T-helper 22 cell (primary cell): ENCODE measurements at regions not wholly inside any gene's neighbourhood (a gene's known extent, or its start where the extent isn't known, plus 50 kb on each side); places are given as distances from the start of the nearest gene placed in this dataset.
"Not testable (repeated sequence)": the region's sequence is repeated elsewhere in the genome, so short reads cannot be mapped to it uniquely, and the experiment has no call there.

Experiments
- DNase-seq: peaks from one replicate; pipeline ENCODE4 v3.0.0-alpha.2; 2020; ENCODE audit warnings: low read depth

DNA sequence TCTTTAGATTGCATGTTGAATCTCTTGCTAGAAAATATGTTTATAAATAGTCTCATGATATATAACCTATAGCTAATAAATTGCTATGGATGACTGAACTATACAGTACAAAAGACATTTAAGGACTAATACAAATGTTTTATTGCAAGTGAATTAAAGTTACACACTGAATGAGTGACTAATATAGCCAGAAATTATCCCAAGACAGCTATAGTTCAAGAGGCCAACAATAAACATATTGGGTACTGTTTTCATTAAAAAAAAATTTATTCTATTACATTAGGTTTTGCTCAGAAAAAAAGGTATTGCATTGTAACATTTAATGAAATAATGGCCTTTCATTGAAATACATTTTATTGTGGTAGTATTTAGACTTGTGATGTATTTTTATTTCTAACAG is 819.1 kb downstream of the TRIML1 start:
- DNase-seq, result no peak

GRCh38 chr4:188959424-188959823 is 820.2 kb downstream of the TRIML1 start:
- no peak for DNase-seq

DNA sequence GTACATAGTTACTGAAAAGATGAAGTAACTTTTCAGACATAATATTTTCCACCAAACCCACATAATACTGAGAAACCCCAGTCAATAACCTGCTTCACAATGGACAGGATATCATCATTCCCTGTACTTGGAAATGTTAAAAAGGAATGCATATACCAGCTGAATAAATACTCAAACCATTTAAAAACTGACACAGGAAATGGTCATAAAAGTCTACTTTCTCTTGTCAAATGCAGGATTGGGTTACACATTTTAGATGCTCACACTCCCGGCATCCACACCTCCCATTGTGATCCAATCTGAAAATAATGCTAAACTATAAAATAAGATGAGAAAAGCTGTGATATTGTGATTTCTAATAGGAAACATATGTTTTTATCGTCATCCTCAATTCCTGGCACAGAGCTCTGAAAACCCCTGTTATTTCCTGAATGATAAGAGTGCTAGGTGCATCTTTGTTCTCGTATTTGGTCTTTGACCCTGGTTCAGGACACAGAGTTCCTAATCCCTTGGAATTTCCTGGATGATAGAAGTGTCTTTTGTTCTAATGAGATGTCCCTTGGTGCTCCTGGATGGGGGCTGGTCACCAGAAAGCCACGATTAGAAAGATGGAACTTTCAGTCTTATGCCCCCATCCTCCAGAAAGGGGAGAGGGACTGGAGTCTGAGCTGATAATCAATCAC is 821.3 kb downstream of the TRIML1 start:
- DNase-seq, result no peak

GRCh38 chr4:188971125-188971524 is 831.9 kb downstream of the TRIML1 start:
- no peak for DNase-seq

GRCh38 chr4:188975271-188975670 is 836.0 kb downstream of the TRIML1 start:
- no peak for DNase-seq

DNA sequence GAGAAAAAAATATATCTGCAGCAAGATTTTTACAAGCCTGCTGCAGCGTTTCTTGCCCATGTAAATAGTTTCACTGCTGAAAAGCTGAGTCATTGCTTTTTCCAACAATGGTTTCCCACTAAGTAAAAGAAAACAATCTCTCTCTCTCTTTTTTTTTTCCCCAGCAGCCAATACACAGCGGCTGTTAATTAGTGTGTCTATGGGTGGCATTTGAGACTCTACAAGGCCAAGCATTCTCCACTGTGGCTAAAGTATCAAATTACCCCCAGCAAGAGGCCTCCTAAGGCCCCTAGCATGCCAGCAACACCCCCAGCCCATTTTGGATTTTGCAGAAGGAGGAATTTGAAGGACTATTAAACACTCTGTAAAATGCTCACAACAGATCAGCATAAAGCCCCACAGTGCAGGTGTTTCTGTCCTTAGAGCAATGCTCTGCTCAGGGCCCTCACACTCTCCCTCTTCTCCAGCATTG is 837.4 kb downstream of the TRIML1 start:
- DNase-seq, result no peak

DNA sequence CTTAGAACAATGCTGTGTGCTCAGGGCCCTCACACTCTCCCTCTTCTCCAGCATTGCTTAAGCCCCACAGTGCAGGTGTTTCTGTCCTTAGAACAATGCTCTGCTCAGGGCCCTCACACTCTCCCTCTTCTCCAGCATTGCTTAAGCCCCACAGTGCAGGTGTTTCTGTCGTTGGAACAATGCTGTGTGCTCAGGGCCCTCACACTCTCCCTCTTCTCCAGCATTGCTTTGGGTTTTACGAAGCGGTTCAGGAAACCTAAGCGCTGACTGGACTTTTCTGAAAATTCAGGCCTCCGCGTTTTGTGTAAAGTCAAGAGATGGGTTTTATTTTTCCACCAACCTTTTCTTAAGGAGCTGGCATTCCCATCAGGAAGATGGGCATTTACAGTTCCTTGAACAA is 838.0 kb downstream of the TRIML1 start:
- not testable (repeated sequence) for DNase-seq

- no peak for DNase-seq
These were observed 845.3 kb downstream of the TRIML1 start for GRCh38 chr4:188984518-188984917.

- no peak for DNase-seq
These were observed 847.0 kb downstream of the TRIML1 start for GRCh38 chr4:188986271-188986689.

GRCh38 chr4:188987011-188987410 is 847.8 kb downstream of the TRIML1 start:
- no peak for DNase-seq

DNA sequence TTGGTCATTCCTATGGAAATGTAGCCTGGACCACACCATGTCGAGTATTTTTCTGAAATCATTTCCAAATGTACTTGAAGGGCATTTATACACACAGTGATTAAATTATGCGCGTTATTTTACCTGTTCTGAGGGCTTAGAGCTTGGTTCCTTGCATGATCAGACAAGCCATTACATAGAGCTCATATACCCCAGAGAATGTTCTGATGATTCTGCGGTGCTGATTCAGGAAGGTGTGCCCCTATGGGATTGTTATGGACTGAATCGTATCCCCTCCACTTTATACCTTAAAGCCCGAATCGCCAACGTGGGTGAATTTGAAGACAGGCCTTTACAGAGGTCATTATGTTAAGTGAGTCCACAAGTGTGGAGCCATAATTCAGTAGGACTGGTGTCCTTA is 848.9 kb downstream of the TRIML1 start:
- no peak for DNase-seq

GRCh38 chr4:188989371-188989770 is 850.1 kb downstream of the TRIML1 start:
- no peak for DNase-seq

GRCh38 chr4:188992706-188993105 is 853.5 kb downstream of the TRIML1 start:
- no peak for DNase-seq

DNA sequence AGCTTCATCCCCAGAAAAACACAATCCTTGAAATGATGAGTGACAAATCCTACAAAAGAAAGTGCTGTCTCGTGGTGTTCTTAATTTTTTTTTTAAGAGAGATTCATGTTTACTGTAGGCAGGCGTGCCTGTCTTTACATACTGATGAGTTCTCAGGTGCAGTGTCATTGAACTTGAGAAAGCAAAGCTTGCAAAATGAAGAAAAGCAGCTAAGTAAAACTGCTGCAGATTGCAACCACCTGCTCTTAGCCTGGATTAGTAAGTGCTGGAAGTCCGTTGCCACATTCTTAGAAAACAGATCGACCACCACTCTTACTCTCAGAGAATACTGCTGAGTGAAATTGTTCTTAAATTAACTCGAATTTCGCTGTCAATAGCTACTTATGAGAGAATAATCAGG is 854.6 kb downstream of the TRIML1 start:
- DNase-seq, result no peak

DNA sequence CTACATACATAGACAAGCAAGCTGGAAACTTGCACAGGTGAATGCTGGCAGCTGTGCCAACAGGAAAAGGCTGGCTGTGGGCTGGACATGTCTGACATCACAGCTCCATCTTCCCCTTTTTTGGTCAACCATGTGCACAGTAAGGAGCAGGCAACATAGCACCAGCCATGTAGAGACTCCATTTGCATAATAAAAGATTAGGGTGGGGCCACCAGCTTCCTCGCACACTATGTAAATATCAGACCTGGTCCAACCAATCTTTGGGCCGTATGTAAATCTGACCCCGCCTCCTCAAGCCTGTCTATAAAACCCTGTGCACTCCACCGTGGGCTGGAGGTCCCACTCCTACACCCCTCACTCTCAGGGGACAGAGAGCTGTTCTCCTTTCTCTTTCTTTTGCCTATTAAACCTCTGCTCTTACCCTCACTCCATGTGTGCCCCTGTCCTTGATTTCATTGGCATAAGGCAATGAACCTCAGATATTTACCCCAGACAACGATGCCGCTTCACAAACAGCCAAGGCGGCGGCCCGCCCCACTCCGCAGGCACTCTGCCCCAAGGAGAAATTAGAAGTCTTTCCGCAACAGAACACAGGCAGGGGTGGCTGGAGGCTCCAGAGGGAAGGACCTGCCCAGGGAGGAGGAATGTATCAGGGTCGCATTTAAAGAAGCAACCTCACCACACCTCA is 862.2 kb downstream of the TRIML1 start:
- no peak for DNase-seq

DNA sequence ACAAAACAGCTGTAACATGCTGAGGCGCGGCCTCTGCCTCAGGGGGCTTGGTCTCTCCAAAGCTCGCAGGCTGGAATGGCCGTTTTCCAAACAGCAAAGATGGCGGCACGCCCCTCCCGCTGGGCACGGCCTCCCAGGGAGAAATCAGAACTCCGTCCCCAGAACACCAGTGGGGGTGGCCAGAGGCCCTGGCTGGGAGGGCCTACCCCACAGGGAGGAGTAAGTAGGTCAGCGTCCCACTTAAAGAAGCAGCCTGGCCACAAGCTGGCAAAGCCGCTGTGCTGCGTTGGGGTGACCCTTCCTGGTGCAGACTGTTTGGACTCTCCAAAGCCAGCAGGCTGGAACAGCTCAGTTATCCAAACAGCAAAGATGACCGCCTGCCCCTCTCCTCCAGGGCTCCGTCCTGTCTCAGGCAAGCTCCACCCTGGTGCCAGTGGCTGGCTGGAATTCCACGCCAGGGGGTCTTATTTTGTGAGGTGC is 862.8 kb downstream of the TRIML1 start:
- DNase-seq, result no peak

DNA sequence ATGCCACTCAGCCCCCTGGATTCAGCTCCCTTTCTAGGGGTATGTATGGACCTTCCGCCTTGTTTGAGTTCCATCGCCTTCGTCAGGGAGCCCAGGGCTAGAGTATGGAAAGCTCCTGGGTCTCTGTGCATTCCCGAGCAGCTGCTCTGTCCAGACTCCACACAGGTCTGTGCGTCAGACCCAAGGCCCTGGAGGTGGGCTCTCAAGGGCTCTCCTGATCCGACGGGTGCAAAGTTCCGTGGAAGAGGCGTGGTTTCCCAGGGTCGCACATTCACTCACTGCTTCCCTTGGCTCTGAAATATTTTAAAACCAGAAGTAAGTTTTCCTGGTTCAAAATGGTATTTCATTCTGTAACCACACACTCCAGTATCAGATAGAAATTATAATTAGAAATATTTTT is 863.2 kb downstream of the TRIML1 start:
- no peak for DNase-seq

GRCh38 chr4:189010452-189011217 is 871.4 kb downstream of the TRIML1 start:
- DNase-seq, result not testable (repeated sequence)

- no peak for DNase-seq
These were observed 882.6 kb downstream of the TRIML1 start for GRCh38 chr4:189021831-189022230.

DNA sequence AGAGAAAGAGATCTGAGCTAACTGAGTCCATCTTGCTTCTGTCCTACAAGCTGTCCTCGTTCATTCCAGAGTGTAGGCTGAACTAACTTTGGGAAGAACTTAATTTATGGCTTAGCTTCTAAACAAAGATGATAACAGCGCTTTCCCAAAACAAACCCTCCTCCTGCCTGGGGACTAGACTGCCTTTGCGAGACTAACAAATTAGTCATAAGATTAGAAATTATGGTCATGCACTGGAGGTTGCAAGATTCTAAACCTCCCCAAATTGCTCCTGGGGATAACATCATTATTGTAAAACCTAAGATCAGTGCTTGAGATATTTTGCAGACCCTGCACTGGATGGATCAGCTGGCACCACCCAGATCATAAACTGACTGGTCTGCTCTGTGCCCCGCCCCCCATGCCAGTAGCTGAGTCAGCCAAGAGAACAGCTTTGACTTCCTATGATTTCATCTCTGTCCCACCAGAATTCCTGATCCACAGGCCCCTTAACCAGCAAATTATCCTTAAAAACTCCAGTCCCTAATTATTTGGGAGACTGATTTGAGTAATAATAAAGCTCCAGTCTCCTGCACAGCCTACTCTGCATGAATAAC is 883.3 kb downstream of the TRIML1 start:
- no peak for DNase-seq

DNA sequence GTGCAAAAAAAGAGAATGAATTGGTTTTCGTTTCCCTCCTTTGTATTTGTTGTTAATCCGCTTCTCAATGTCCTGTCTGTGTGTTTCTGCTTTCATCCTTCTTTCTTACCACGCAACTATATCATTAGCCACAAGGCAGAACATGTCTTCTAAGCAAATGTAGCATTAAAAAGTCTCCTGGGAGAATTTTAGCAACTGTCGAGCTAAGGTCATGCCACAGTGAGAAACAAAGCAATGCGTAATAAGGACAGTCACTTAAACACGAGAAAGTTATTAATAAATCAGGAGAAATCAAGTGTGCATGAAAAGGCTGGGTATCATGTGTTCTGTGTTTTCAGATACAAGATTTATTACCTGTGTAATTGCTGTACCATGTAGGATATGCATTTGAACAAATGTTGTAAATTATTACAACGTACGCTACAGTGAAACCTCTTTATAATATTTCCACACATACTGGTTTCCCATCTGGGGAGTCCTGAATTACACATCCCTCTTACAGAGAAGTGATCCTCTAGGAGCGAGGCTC is 890.8 kb downstream of the TRIML1 start:
- DNase-seq, result no peak
